Suppressor macrophage (primary cell): ENCODE measurements at regions not wholly inside any gene's neighbourhood (a gene's known extent, or its start where the extent isn't known, plus 50 kb on each side); places are given as distances from the start of the nearest gene placed in this dataset.
A peak's percentile ranks its signal among the peaks of the same experiment; 100 is the strongest.
"Not testable (repeated sequence)": the region's sequence is repeated elsewhere in the genome, so short reads cannot be mapped to it uniquely, and the experiment has no call there.

Experiments
- DNase-seq, 4 experiments: peaks; one replicate each; pipeline ENCODE4 v3.0.0-alpha.2; 2020 to 2022

- DNase-seq: no peak
Observed at GRCh38 chr12:31819427-31819826, 90.6 kb upstream of the AMN1 start.

- DNase-seq: no peak
Observed at GRCh38 chr12:31818623-31819268, 89.9 kb upstream of the AMN1 start.

GRCh38 chr12:31817120-31817519 is 88.3 kb upstream of the AMN1 start:
- peak in 2 of 4 experiments; percentile 29 to 40 for DNase-seq

- no peak for DNase-seq
Observed at GRCh38 chr12:31815096-31815495, 86.3 kb upstream of the AMN1 start.

GRCh38 chr12:31813305-31813704 is 84.5 kb upstream of the AMN1 start:
- peak in 1 of 4 experiments; percentile 23 for DNase-seq

- DNase-seq: no peak
Observed at GRCh38 chr12:31807773-31808097, 78.9 kb upstream of the AMN1 start.

GRCh38 chr12:31807081-31807772 is 78.4 kb upstream of the AMN1 start:
- peak in 1 of 4 experiments; percentile 9 for DNase-seq

GRCh38 chr12:31805681-31806080 is 76.9 kb upstream of the AMN1 start:
- DNase-seq: not testable (repeated sequence)

- DNase-seq: not testable (repeated sequence)
Observed at GRCh38 chr12:31804707-31805106, 75.9 kb upstream of the AMN1 start.

GRCh38 chr12:31804185-31804504 is 75.3 kb upstream of the AMN1 start:
- DNase-seq: no peak

GRCh38 chr12:31803306-31804184 is 74.7 kb upstream of the AMN1 start:
- DNase-seq: no peak

- no peak for DNase-seq
Observed at GRCh38 chr12:31801872-31802271, 73.1 kb upstream of the AMN1 start.

GRCh38 chr12:31797230-31797872 is 68.5 kb upstream of the AMN1 start:
- no peak for DNase-seq

- no peak for DNase-seq
Observed at GRCh38 chr12:31796270-31796951, 67.6 kb upstream of the AMN1 start.

GRCh38 chr12:31794745-31795144 is 65.9 kb upstream of the AMN1 start:
- no peak for DNase-seq

GRCh38 chr12:31791265-31791664 is 62.4 kb upstream of the AMN1 start:
- not testable (repeated sequence) for DNase-seq

- DNase-seq: no peak
Observed at GRCh38 chr12:31790759-31791158, 61.9 kb upstream of the AMN1 start.

GRCh38 chr12:31785318-31785717 is 56.5 kb upstream of the AMN1 start:
- no peak for DNase-seq

GRCh38 chr12:31783996-31784645 is 55.3 kb upstream of the AMN1 start:
- peak in 3 of 4 experiments; percentile 25 to 54 (median 47) for DNase-seq

GRCh38 chr12:31783556-31783955 is 54.7 kb upstream of the AMN1 start:
- DNase-seq: no peak

- no peak for DNase-seq
Observed at GRCh38 chr12:31781894-31782540, 53.2 kb upstream of the AMN1 start.
